ENCODE measurements at regions not wholly inside any gene's neighbourhood (a gene's known extent, or its start where the extent isn't known, plus 50 kb on each side); places are given as distances from the start of the nearest gene placed in this dataset.
"Not testable (repeated sequence)": the region's sequence is repeated elsewhere in the genome, so short reads cannot be mapped to it uniquely, and the experiment has no call there.

DNA sequence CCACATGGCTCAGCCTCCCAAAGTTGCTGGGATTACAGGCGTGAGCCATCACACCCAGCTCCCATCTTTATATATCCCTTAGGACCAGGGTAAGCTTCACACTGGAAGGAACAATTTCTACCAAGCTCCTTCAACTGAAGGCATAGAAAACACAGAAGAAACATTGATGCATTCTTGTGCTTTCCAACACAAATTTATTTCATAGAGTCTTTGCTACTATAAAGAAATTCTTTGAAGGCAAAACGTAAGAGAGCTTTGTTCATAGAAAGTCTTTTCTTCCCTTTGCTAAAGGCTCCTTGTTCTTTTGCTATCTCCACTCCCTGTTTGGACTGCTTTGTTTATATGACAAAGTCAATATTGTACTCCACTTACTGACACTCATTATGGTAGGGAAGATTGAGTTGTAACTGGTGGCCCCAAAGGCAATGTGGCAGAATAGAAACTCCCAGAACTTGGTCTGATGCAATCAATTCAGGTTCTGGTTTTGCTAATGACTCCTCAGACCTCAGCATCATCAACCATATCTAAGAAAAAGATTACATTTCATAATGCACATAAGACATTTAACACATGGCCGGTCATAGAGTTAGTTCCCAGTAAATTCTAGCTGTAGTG lies 97.4 kb upstream of the CLINT1 start:
- DNase-seq (ENCODE audit: low spot score in 2 of 2) (no peak), ATAC-seq (ENCODE audit: low read depth) (no peak)
- Mint-ChIP-seq H3K27me3 (peaks cover 12% of the 10 kb centered on the region), H3K4me1 (no peaks in the 10 kb centered on the region), H3K4me3 (no peak overlapping the region), H3K9me3 (no peaks in the 10 kb centered on the region), H3K36me3 (peaks cover 2% of the 10 kb centered on the region), H3K27ac (no peak overlapping the region)

- Mint-ChIP-seq H3K27me3 (peaks cover 12% of the 10 kb centered on the region), H3K36me3 (peaks cover 2% of the 10 kb centered on the region), H3K9me3 (no peaks in the 10 kb centered on the region), H3K4me3 (no peak overlapping the region), H3K4me1 (no peaks in the 10 kb centered on the region), H3K27ac (no peak overlapping the region)
- ATAC-seq (ENCODE audit: low read depth) = no peak
- DNase-seq (ENCODE audit: low spot score in 2 of 2) = no peak
Measured at GRCh38 chr5:157955541-157956172, 96.7 kb upstream of the CLINT1 start.

- Mint-ChIP-seq H3K36me3 (no peaks in the 10 kb centered on the region), H3K9me3 (no peaks in the 10 kb centered on the region), H3K4me1 (peaks cover 5% of the 10 kb centered on the region), H3K27ac (no peak overlapping the region), H3K27me3 (peaks cover 11% of the 10 kb centered on the region), H3K4me3 (no peak overlapping the region)
- no peak for ATAC-seq (ENCODE audit: low read depth)
- no peak for DNase-seq (ENCODE audit: low spot score in 2 of 2)
Measured at GRCh38 chr5:157952374-157952685, 93.4 kb upstream of the CLINT1 start.

- peaks cover 5% of the 10 kb centered on the region for H3K4me1 Mint-ChIP-seq
- no peak for ATAC-seq (ENCODE audit: low read depth)
- peaks cover 10% of the 10 kb centered on the region for H3K27me3 Mint-ChIP-seq
- DNase-seq (ENCODE audit: low spot score in 2 of 2) = no peak
- H3K36me3 Mint-ChIP-seq = no peaks in the 10 kb centered on the region
- no peak overlapping the region for H3K4me3 Mint-ChIP-seq
- no peaks in the 10 kb centered on the region for H3K9me3 Mint-ChIP-seq
- H3K27ac Mint-ChIP-seq = no peak overlapping the region
Measured at GRCh38 chr5:157951673-157952373, 92.9 kb upstream of the CLINT1 start.

- no peak overlapping the region for H3K27ac Mint-ChIP-seq
- DNase-seq (ENCODE audit: low spot score in 2 of 2) = no peak
- no peak for ATAC-seq (ENCODE audit: low read depth)
- peaks cover 6% of the 10 kb centered on the region for H3K27me3 Mint-ChIP-seq
- no peaks in the 10 kb centered on the region for H3K36me3 Mint-ChIP-seq
- peaks cover 5% of the 10 kb centered on the region for H3K4me1 Mint-ChIP-seq
- no peak overlapping the region for H3K4me3 Mint-ChIP-seq
- no peaks in the 10 kb centered on the region for H3K9me3 Mint-ChIP-seq
Measured at GRCh38 chr5:157949520-157949919, 90.6 kb upstream of the CLINT1 start.

- no peaks in the 10 kb centered on the region for H3K9me3 Mint-ChIP-seq
Measured at GRCh38 chr5:157948738-157949410, 89.9 kb upstream of the CLINT1 start.

DNA sequence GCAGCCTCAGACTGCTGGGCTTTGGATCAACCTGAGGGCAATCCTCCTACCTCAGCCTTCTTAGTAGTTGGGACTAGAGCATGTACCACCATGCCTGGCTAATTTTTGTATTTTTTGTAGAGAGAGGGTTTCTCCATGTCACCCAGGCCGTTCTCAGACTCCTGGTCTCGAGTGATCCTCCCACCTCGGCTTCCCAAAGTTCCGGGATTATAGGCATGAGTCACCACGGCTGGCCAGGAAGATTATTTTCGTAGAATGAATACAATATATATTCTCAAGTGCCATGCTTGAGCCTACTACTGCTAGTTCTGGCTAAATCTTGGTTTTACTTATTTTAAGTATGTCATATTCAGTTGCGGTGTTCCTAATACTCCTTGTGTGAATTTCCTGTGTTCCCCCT lies 88.2 kb upstream of the CLINT1 start:
- Mint-ChIP-seq H3K27ac (no peak overlapping the region), H3K36me3 (no peaks in the 10 kb centered on the region), H3K4me1 (peaks cover 5% of the 10 kb centered on the region), H3K4me3 (no peak overlapping the region), H3K27me3 (peaks cover 4% of the 10 kb centered on the region), H3K9me3 (no peaks in the 10 kb centered on the region)
- ATAC-seq (ENCODE audit: low read depth) (no peak), DNase-seq (ENCODE audit: low spot score in 2 of 2) (no peak)

More at GRCh38 chr5:157948738-157949410, 89.9 kb upstream of the CLINT1 start:
- Mint-ChIP-seq H3K4me1 (peaks cover 5% of the 10 kb centered on the region), H3K27me3 (peaks cover 6% of the 10 kb centered on the region), H3K36me3 (no peaks in the 10 kb centered on the region), H3K27ac (no peak overlapping the region), H3K4me3 (peak overlapping the region; percentile 28)
- ATAC-seq (ENCODE audit: low read depth) (peak; percentile 100), DNase-seq (ENCODE audit: low spot score in 2 of 2) (peak; percentile 81 to 83)

- H3K36me3 Mint-ChIP-seq; H3K9me3 Mint-ChIP-seq; DNase-seq (ENCODE audit: low spot score in 2 of 2); H3K27me3 Mint-ChIP-seq; H3K27ac Mint-ChIP-seq; ATAC-seq (ENCODE audit: low read depth); H3K4me3 Mint-ChIP-seq; H3K4me1 Mint-ChIP-seq: not testable (repeated sequence)
Measured at GRCh38 chr5:157945822-157946221, 86.9 kb upstream of the CLINT1 start.

DNA sequence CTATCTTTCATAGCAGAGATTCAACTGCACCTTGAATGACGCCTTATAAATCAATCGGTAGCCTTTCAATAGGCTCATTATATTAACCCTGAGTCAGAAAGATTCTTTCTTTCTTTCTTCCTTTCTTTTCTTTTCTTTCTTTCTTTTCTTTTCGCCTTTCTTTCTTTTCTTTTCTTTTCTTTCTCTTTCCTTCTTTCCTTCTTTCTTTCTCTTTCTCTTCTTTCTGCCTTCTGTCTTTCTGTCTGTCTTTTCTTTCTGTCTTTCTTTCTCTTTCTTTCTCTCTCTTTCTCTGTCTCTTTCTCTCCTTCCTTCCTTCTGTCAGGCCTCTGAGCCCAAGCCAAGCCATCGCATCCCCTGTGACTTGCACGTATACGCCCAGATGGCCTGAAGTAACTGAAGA lies 86.0 kb upstream of the CLINT1 start:
- no peak overlapping the region for H3K4me3 Mint-ChIP-seq
- H3K4me1 Mint-ChIP-seq = peaks cover 5% of the 10 kb centered on the region
- no peaks in the 10 kb centered on the region for H3K9me3 Mint-ChIP-seq
- ATAC-seq (ENCODE audit: low read depth) = no peak
- peaks cover 4% of the 10 kb centered on the region for H3K27me3 Mint-ChIP-seq
- no peak overlapping the region for H3K27ac Mint-ChIP-seq
- DNase-seq (ENCODE audit: low spot score in 2 of 2) = no peak
- no peaks in the 10 kb centered on the region for H3K36me3 Mint-ChIP-seq

GRCh38 chr5:157944077-157944633 lies 85.2 kb upstream of the CLINT1 start:
- ATAC-seq (ENCODE audit: low read depth) (no peak), DNase-seq (ENCODE audit: low spot score in 2 of 2) (no peak)
- no peak overlapping the region for H3K4me3 Mint-ChIP-seq
- no peak overlapping the region for H3K27ac Mint-ChIP-seq
- peaks cover 5% of the 10 kb centered on the region for H3K4me1 Mint-ChIP-seq
- no peaks in the 10 kb centered on the region for H3K36me3 Mint-ChIP-seq
- H3K9me3 Mint-ChIP-seq = no peaks in the 10 kb centered on the region
- peaks cover 4% of the 10 kb centered on the region for H3K27me3 Mint-ChIP-seq

- H3K27ac Mint-ChIP-seq = no peak overlapping the region
- no peaks in the 10 kb centered on the region for H3K27me3 Mint-ChIP-seq
- no peak overlapping the region for H3K4me3 Mint-ChIP-seq
- no peaks in the 10 kb centered on the region for H3K9me3 Mint-ChIP-seq
- ATAC-seq (ENCODE audit: low read depth) (no peak), DNase-seq (ENCODE audit: low spot score in 2 of 2) (no peak)
- H3K36me3 Mint-ChIP-seq = no peaks in the 10 kb centered on the region
- no peaks in the 10 kb centered on the region for H3K4me1 Mint-ChIP-seq
Measured at GRCh38 chr5:157942595-157942994, 83.7 kb upstream of the CLINT1 start.

GRCh38 chr5:157941616-157942015 lies 82.7 kb upstream of the CLINT1 start:
- Mint-ChIP-seq H3K4me3 (no peak overlapping the region), H3K9me3 (no peaks in the 10 kb centered on the region), H3K27me3 (no peaks in the 10 kb centered on the region), H3K36me3 (no peaks in the 10 kb centered on the region), H3K27ac (no peak overlapping the region), H3K4me1 (no peaks in the 10 kb centered on the region)
- DNase-seq (ENCODE audit: low spot score in 2 of 2) = no peak
- no peak for ATAC-seq (ENCODE audit: low read depth)

- H3K9me3 Mint-ChIP-seq; H3K27ac Mint-ChIP-seq; H3K36me3 Mint-ChIP-seq; ATAC-seq (ENCODE audit: low read depth); H3K4me3 Mint-ChIP-seq; H3K27me3 Mint-ChIP-seq; H3K4me1 Mint-ChIP-seq; DNase-seq (ENCODE audit: low spot score in 2 of 2): not testable (repeated sequence)
Measured at GRCh38 chr5:157938101-157938500, 79.2 kb upstream of the CLINT1 start.
